H1 (cell line): ENCODE measurements at regions not wholly inside any gene's neighbourhood (a gene's known extent, or its start where the extent isn't known, plus 50 kb on each side); places are given as distances from the start of the nearest gene placed in this dataset.

Source experiments
- NRF1 ChIP-seq: IDR thresholded peaks from 2 replicates; pipeline ENCODE4 v1.6.1; 2011; ENCODE audit warnings: mild to moderate bottlenecking, low read depth, low read length, improper control_type of control experiment

DNA sequence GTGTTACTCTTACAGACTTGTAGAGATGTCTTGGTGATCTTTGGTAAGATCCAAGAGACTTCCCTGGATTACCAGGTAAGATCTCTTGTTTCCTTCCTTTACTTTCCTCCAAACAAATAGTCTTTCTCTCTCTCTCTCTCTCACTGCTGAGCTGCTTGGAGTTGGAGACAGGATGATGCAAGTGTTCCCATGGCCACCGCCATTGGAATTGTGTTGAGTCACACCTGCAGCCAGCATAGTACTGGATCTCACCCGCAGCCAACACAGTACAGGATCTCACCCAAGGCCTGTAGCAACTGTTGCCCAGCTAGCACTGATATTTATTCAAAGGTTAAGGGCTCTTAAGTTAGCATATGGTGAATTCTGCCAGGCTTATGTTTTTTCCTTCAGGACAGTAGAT lies 1080.9 kb downstream of the FAT4 start (continued):
- TF ChIP-seq NRF1 = no peak
